HEK293T (cell line): ENCODE measurements at regions not wholly inside any gene's neighbourhood (a gene's known extent, or its start where the extent isn't known, plus 50 kb on each side); places are given as distances from the start of the nearest gene placed in this dataset.

ENCODE experiments used
- CTCF ChIA-PET: fragments of 350-600 bp; formaldehyde crosslinking; extraction: SDS; loops from one replicate; lab custom pipeline; 2021; ENCODE audit warnings: antibody characterized with exemption, inconsistent platforms; lab: Yijun Ruan, JAX
- POLR2A ChIA-PET: fragments of 350-600 bp; formaldehyde crosslinking; extraction: SDS; loops from one replicate; lab custom pipeline; 2020; ENCODE audit warnings: antibody characterized with exemption, inconsistent platforms; lab: Yijun Ruan, JAX
- DNase-seq: peaks from one replicate; pipeline ENCODE4 v3.0.0; 2012; ENCODE audit warnings: mixed read lengths; ENCODE audit errors: extremely low spot score
- ARNT ChIP-seq: fragments of 450-650 bp; IDR thresholded peaks from 2 replicates; pipeline ENCODE4 v1.6.1; 2017; ENCODE audit warnings: mild to moderate bottlenecking
- BHLHE40 ChIP-seq: fragments of 450-650 bp; IDR thresholded peaks from 2 replicates; pipeline ENCODE4 v1.6.1; 2016; ENCODE audit warnings: mild to moderate bottlenecking, moderate library complexity, borderline replicate concordance
- CTBP1 ChIP-seq: fragments of 450-650 bp; IDR thresholded peaks from 2 replicates; pipeline ENCODE4 v1.6.1; 2016; ENCODE audit warnings: borderline replicate concordance
- ELF4 ChIP-seq: fragments of 450-650 bp; IDR thresholded peaks from 2 replicates; pipeline ENCODE4 v1.6.1; 2017; ENCODE audit warnings: antibody characterized with exemption
- FOXA1 ChIP-seq: fragments of 450-650 bp; IDR thresholded peaks from 2 replicates; pipeline ENCODE4 v1.6.1; 2016; ENCODE audit warnings: mild to moderate bottlenecking
- FOXK2 ChIP-seq: fragments of 450-650 bp; IDR thresholded peaks from 2 replicates; pipeline ENCODE4 v1.6.1; 2016; ENCODE audit warnings: mild to moderate bottlenecking
- FOXM1 ChIP-seq: fragments of 450-650 bp; IDR thresholded peaks from 2 replicates; pipeline ENCODE4 v1.6.1; 2017; ENCODE audit warnings: mild to moderate bottlenecking, borderline replicate concordance
- HDGF ChIP-seq: fragments of 450-650 bp; IDR thresholded peaks from 2 replicates; pipeline ENCODE4 v1.6.1; 2017; ENCODE audit warnings: antibody characterized with exemption, borderline replicate concordance
- L3MBTL2 ChIP-seq: fragments of 450-650 bp; conservative IDR thresholded peaks from 2 replicates; pipeline ENCODE4 v1.6.1; 2016; ENCODE audit warnings: mild to moderate bottlenecking
- LEF1 ChIP-seq: fragments of 450-650 bp; IDR thresholded peaks from 2 replicates; pipeline ENCODE4 v1.6.1; 2017; ENCODE audit warnings: mild to moderate bottlenecking, borderline replicate concordance
- NFRKB ChIP-seq: fragments of 450-650 bp; IDR thresholded peaks from 2 replicates; pipeline ENCODE4 v1.6.1; 2016; ENCODE audit warnings: mild to moderate bottlenecking, moderate library complexity
- SP1 ChIP-seq: fragments of 450-650 bp; IDR thresholded peaks from 2 replicates; pipeline ENCODE4 v1.6.1; 2017
- SUZ12 ChIP-seq: fragments of 450-650 bp; IDR thresholded peaks from 2 replicates; pipeline ENCODE4 v1.6.1; 2016; ENCODE audit warnings: mild to moderate bottlenecking
- TARDBP ChIP-seq: fragments of 450-650 bp; IDR thresholded peaks from 2 replicates; pipeline ENCODE4 v1.6.1; 2016
- ZNF384 ChIP-seq: fragments of 450-650 bp; IDR thresholded peaks from 2 replicates; pipeline ENCODE4 v1.6.1; 2016
- TF ChIP-seq, protein P1 (sequence below): fragments of 450-650 bp; IDR thresholded peaks from 2 replicates; pipeline ENCODE4 v1.6.1; 2016

DNA sequence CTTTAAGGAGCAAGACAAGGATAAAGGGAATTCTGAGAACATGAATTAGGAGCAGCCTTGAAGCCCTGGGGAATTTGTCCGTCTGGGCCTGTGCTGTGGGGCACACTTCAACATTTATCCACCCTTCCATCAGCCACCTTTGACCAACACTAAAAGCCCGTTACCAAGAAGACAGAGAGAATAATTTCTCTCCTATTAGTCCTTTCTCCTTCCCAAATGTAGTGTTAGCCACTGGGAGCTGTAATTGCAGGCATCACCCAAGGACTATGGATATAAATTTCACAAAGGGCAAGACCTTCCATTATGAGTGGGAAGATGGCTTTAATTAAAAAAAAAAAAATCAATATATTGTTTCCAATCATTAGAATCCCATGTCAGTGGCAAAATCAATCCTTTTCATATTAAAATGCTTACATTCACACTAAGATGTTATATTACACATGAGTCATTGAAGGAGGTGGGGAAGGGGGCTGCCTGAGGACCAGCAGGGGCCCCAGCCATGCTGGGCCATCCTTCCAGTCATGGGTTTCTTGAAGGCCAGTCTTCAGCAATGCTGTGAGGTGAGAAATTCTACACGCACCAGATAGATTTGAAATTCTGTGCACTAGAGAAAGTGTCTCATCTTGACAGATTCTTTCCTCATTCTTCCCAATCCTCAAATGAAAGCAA is 292.5 kb upstream of the NRP1 start:
- no peak for TF ChIP-seq ELF4
- ChIA-PET POLR2A (no interaction called here), CTCF (no interaction called here)
- no peak for DNase-seq

DNA sequence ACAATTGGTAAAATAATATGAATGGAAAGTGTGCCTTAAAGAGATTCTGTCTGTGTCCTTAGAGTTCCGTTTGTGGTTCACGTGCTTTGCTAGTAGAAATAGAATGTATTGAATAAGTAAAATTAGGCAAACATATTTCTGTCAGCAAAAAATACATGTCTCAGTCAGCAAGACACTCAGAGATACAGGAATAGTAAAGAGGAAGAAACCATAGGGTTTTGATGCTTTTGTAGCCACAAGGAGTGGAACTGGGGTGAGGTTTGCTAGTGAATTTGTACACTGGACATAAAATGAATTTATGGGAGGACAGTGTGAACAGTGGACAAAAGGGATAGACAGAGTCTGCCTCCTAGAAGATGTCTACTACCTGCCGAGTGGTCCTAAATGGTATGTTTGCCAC is 289.2 kb upstream of the NRP1 start:
- no peak for DNase-seq
- TF ChIP-seq HDGF: no peak
- no peak for TF ChIP-seq NFRKB
- TF ChIP-seq, protein P1, sequence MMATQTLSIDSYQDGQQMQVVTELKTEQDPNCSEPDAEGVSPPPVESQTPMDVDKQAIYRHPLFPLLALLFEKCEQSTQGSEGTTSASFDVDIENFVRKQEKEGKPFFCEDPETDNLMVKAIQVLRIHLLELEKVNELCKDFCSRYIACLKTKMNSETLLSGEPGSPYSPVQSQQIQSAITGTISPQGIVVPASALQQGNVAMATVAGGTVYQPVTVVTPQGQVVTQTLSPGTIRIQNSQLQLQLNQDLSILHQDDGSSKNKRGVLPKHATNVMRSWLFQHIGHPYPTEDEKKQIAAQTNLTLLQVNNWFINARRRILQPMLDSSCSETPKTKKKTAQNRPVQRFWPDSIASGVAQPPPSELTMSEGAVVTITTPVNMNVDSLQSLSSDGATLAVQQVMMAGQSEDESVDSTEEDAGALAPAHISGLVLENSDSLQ: no peak
- ChIA-PET POLR2A (no interaction called here), CTCF (no interaction called here)

DNA sequence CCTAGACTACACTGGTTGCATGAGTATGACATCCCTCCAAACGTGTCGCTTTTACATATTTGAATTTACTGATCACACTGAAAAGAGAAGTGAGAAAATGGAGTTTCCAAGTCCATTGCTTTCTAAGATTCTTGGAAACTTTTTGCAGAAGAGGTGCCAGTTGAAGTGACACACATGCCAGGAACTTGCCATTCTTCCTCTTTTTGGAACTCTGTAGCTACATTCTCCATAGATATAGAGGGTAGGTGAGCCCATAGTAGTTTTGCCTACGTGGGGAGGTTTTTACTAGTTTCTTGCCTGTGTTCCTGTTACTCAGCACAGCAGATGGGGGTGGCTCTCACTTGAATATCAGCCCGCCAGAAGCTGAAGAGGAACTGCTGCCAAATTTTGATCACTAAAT is 286.6 kb upstream of the NRP1 start:
- no peak for DNase-seq
- POLR2A ChIA-PET: no interaction called here
- CTCF ChIA-PET: no interaction called here
- TF ChIP-seq NFRKB: no peak
- TF ChIP-seq BHLHE40: no peak
- TF ChIP-seq FOXK2: no peak
- TF ChIP-seq SUZ12: no peak
- TF ChIP-seq SP1: no peak

DNA sequence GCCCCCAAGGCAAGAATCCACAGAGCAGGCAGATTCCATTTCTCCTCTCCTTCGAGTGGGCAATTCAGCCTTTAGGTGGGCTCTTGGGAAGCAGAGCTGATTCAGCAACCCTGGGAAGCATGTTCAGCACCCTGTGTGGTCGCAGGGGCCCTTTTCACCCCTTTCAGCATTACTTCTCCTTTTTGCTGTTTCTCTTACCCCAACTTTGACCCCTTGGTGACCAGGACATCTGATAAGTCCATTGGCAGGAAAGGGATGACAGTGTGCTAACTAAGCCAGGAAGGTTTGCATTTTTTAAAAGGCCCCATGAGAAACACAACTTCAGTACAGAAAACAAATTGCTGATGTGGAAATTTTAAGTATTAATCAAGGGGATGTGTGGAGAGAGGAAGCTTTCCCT is 283.7 kb upstream of the NRP1 start:
- no peak for DNase-seq
- ChIA-PET CTCF (no interaction called here), POLR2A (no interaction called here)
- TF ChIP-seq L3MBTL2 (no peak), CTBP1 (no peak), TARDBP (no peak), SP1 (no peak)
- TF ChIP-seq, protein P1: no peak

DNA sequence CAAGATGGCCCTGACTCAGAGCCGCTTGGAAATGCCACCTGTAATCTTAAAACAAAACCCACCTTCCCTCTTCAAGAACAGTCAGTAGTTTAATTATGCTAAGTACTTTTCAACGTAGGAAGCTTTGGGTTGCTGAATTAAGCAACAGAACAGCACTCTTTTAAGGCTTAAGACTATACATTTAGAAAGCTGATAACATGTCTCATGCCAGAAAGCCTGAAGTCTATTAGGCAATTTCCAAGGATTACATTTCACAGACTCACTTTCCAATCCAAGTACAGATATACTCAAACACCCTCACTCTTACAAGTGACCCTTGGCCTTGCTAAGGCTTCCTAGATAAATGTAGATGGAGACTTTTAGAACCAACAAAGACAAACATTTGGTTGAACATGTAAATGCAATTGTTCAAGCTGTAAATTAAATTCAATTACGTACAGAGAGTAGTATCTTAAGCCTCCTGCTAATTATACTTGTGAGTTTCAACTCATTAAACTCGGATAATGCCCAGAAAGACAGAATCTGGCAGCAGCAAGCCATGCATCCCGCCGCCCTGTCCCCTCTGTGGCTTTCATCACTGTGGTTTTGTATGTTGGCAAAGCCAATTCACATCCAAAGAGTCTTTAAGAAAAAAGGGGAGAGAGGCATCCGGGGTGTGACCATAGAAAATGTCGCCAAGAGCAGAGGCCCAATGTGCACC is 283.1 kb upstream of the NRP1 start:
- DNase-seq: no peak
- POLR2A ChIA-PET: no interaction called here
- CTCF ChIA-PET: no interaction called here
- TF ChIP-seq TARDBP: no peak
- no peak for TF ChIP-seq ZNF384
- TF ChIP-seq LEF1: no peak
- TF ChIP-seq ARNT: no peak
- no peak for TF ChIP-seq BHLHE40
- TF ChIP-seq L3MBTL2: no peak
- no peak for TF ChIP-seq CTBP1
- no peak for TF ChIP-seq SUZ12
- no peak for TF ChIP-seq HDGF
- no peak for TF ChIP-seq NFRKB
- no peak for TF ChIP-seq FOXA1
- TF ChIP-seq ELF4: no peak
- no peak for TF ChIP-seq FOXM1
- TF ChIP-seq, protein P1: no peak
- TF ChIP-seq SP1: no peak
- TF ChIP-seq FOXK2: no peak

DNA sequence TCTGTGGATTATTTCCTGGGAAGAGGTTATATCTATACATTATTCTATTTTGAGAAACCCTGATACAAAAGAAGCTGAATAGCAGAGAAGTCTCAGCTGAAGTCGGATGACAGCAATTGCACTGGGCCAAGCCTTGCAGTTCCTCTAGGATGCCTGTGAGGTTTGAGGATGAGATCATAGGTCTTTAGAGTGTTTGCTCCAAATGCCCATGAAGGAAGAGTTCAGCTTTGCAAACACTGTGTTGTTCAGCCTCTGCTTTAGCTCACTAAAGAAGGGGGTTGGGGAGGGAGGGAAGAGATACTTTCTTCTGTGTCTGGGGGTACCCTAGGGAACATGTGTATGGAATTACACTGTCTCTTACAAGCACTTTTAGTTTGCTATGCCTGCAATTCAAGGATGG is 282.5 kb upstream of the NRP1 start:
- no peak for DNase-seq
- CTCF ChIA-PET: no interaction called here
- POLR2A ChIA-PET: no interaction called here
- no peak for TF ChIP-seq BHLHE40
- TF ChIP-seq FOXM1: no peak
- no peak for TF ChIP-seq L3MBTL2
- no peak for TF ChIP-seq FOXA1
- no peak for TF ChIP-seq SP1
- no peak for TF ChIP-seq ELF4
- TF ChIP-seq LEF1: no peak
- no peak for TF ChIP-seq ZNF384
- TF ChIP-seq FOXK2: no peak
- TF ChIP-seq, protein P1: no peak
- TF ChIP-seq NFRKB: no peak
- no peak for TF ChIP-seq CTBP1
- no peak for TF ChIP-seq ARNT
- no peak for TF ChIP-seq TARDBP
- no peak for TF ChIP-seq HDGF
- no peak for TF ChIP-seq SUZ12
